GM12878 (cell line): ENCODE measurements at regions not wholly inside any gene's neighbourhood (a gene's known extent, or its start where the extent isn't known, plus 50 kb on each side); places are given as distances from the start of the nearest gene placed in this dataset.

Experiments
- ATAC-seq: fragments of 200-7000 bp; cut with Tn5 transposase; 3 replicates; pipeline ENCODE4 v1.9.1; 2020; ENCODE audit warnings: mild to moderate bottlenecking, moderate library complexity
- BruUV-seq: library from RNA; stranded (reverse); fragments of 400-500 nt; replicated peaks from 2 replicates; lab custom pipeline; 2021; lab: Mats Ljungman, UMichigan
- CTCF ChIA-PET: fragments of 300-600 bp; sonication (Branson Sonifier 250); formaldehyde crosslinking; extraction: SDS; loops from one replicate; lab custom pipeline; 2021; ENCODE audit warnings: inconsistent platforms; lab: Yijun Ruan, JAX
- POLR2A ChIA-PET: fragments of 350-600 bp; formaldehyde crosslinking; extraction: SDS; loops from one replicate; lab custom pipeline; 2021; ENCODE audit warnings: inconsistent platforms; lab: Charles Lee
- RAD21 ChIA-PET: fragments of 300-600 bp; sonication (Branson Sonifier 250); formaldehyde crosslinking; loops from one replicate; lab custom pipeline; 2023; ENCODE audit warnings: antibody characterized with exemption; ENCODE audit not compliant: unreplicated experiment; lab: Charles Lee
- SMC1A ChIA-PET: fragments of 300-600 bp; sonication (Branson Sonifier 250); formaldehyde crosslinking; loops from one replicate; lab custom pipeline; 2023; ENCODE audit not compliant: unreplicated experiment, uncharacterized antibody; lab: Charles Lee
- DNase-seq: peaks from one replicate; pipeline ENCODE4 v3.0.0-alpha.2; 2011; ENCODE audit warnings: low read depth, low spot score
- FAIRE-seq: peaks from 3 replicates; lab custom pipeline; 2011; peaks lifted over from hg19 to GRCh38; lab: Jason Lieb, UNC
- H2AFZ ChIP-seq: 2 replicates; pipeline ENCODE4 v1.6.0; 2011; ENCODE audit warnings: low read depth, low read length, control low read depth; ENCODE audit not compliant: control insufficient read depth
- H3K27ac ChIP-seq: 2 replicates; pipeline ENCODE4 v1.5.1; 2011; ENCODE audit warnings: control low read depth; ENCODE audit not compliant: control insufficient read depth, insufficient read depth
- H3K27me3 ChIP-seq, 2 experiments: replicated peaks in 1 of 2; 2 replicates each; pipeline versions ENCODE4 v1.6.0 to v1.6.1; 2011; ENCODE audit warnings: low read length in 1 of 2; ENCODE audit not compliant: control insufficient read depth in 2 of 2, insufficient read depth in 2 of 2
- H3K36me3 ChIP-seq, 2 experiments: 2 replicates each; pipeline ENCODE4 v1.5.1; 2011; ENCODE audit warnings: low read length in 1 of 2; ENCODE audit not compliant: control insufficient read depth in 2 of 2, insufficient read depth in 2 of 2
- H3K4me1 ChIP-seq: 2 replicates; pipeline ENCODE4 v1.6.1; 2011; ENCODE audit warnings: mild to moderate bottlenecking, low read length, moderate library complexity, mixed read lengths; ENCODE audit not compliant: control insufficient read depth, insufficient read depth
- H3K4me2 ChIP-seq: 2 replicates; pipeline ENCODE4 v1.6.0; 2011; ENCODE audit warnings: control low read depth; ENCODE audit not compliant: control insufficient read depth, insufficient read depth
- H3K4me3 ChIP-seq: fragments of 200-600 bp; sonication (generic); 2 replicates; pipeline ENCODE4 v1.5.1; 2016
- H3K79me2 ChIP-seq: 2 replicates; pipeline ENCODE4 v1.6.0; 2011; ENCODE audit warnings: low read length; ENCODE audit not compliant: control insufficient read depth, insufficient read depth
- H3K9ac ChIP-seq: 2 replicates; pipeline ENCODE4 v1.8.0; 2011; ENCODE audit warnings: low read length, control low read depth, mixed read lengths; ENCODE audit not compliant: control insufficient read depth, insufficient read depth
- H3K9me3 ChIP-seq: replicated peaks from 3 replicates; pipeline ENCODE4 v1.5.1; 2011; ENCODE audit warnings: mild to moderate bottlenecking, low read length; ENCODE audit not compliant: control insufficient read depth, insufficient read depth
- H4K20me1 ChIP-seq: 2 replicates; pipeline ENCODE4 v1.6.0; 2011; ENCODE audit not compliant: control insufficient read depth, insufficient read depth
- CTCF ChIP-seq, 3 experiments: IDR thresholded peaks in 2 of 3; conservative IDR thresholded peaks in 1 of 3; 2 replicates each; pipeline ENCODE4 v1.5.1; 2011; ENCODE audit warnings: low read depth in 3 of 3, low read length in 3 of 3, mild to moderate bottlenecking in 3 of 3, control low read depth in 2 of 3, moderate library complexity in 2 of 3, inconsistent platforms in 1 of 3, mixed read lengths in 1 of 3; ENCODE audit not compliant: control insufficient read depth in 2 of 3, insufficient read depth in 1 of 3; ENCODE audit errors: extremely low read depth in 1 of 3
- E2F4 ChIP-seq: IDR thresholded peaks from 2 replicates; pipeline ENCODE4 v1.6.1; 2012; ENCODE audit warnings: low read depth, low read length, improper control_type of control experiment
- HDGF ChIP-seq: fragments of 450-650 bp; IDR thresholded peaks from 2 replicates; pipeline ENCODE4 v1.6.1; 2016; ENCODE audit warnings: antibody characterized with exemption
- IRF5 ChIP-seq: fragments of 450-650 bp; IDR thresholded peaks from 2 replicates; pipeline ENCODE4 v1.6.1; 2017; ENCODE audit warnings: borderline replicate concordance
- MXI1 ChIP-seq: fragments of 150-350 bp; IDR thresholded peaks from 2 replicates; pipeline ENCODE4 v1.6.1; 2011; ENCODE audit warnings: low read depth, mild to moderate bottlenecking, inconsistent platforms, low read length, improper control_type of control experiment
- SMC3 ChIP-seq: IDR thresholded peaks from 2 replicates; pipeline ENCODE4 v1.6.1; 2011; ENCODE audit warnings: low read length, improper control_type of control experiment, borderline replicate concordance
- WGBS: methylation state at CpG from one replicate; pipeline ENCODE4 v1.1.6; 2016; ENCODE audit warnings: low lambda C conversion rate; ENCODE audit not compliant: insufficient replicate concordance, insufficient coverage; ENCODE audit errors: missing lambda C conversion rate; 5-methylcytosine and 5-hydroxymethylcytosine counted together
- in situ Hi-C: fragments of 300-500 bp; cut with MboI; formaldehyde crosslinking; loops from 9 replicates; pipeline ENCODE4 v1.14.3; 2018; ENCODE audit warnings: mixed read lengths
- intact Hi-C: fragments of 100-400 bp; cut with micrococcal nuclease; formaldehyde crosslinking; loops from one replicate; pipeline ENCODE4 v1.14.2; 2022; ENCODE audit not compliant: unreplicated experiment

GRCh38 chr18:10193444-10193843, 261.0 kb upstream of the APCDD1 start:
- in situ Hi-C loops, result no loop called here
- CTCF ChIA-PET, result no interaction called here

More at GRCh38 chr18:10193444-10193843, 261.0 kb upstream of the APCDD1 start:
- Histone ChIP-seq H3K4me2 (no peak overlapping the region), H2AFZ (no peak overlapping the region), H3K27ac (no peak overlapping the region), H3K36me3 (no peaks in the 10 kb centered on the region), H3K4me1 (no peaks in the 10 kb centered on the region), H3K9ac (no peak overlapping the region), H3K27me3 (no peaks in the 10 kb centered on the region), H3K9me3 (no peaks in the 10 kb centered on the region; the same call in 2 of the 3 replicates), H3K79me2 (no peaks in the 10 kb centered on the region), H3K4me3 (no peak overlapping the region), H4K20me1 (no peaks in the 10 kb centered on the region)
- TF ChIP-seq E2F4 (no peak), HDGF (no peak), CTCF (IDR thresholded peaks at IDR 0.05 in 2 of 3, conservative IDR thresholded peaks at IDR 0.05 in 1 of 3; ENCODE audit: control insufficient read depth in 2 of 3, extremely low read depth in 1 of 3, insufficient read depth in 1 of 3, low read depth in 3 of 3, low read length in 3 of 3) (no peak), MXI1 (no peak), SMC3 (no peak), IRF5 (no peak)
- ChIA-PET SMC1A (no interaction called here), RAD21 (no interaction called here), POLR2A (interaction anchor here (0.6 kb wide), 1 partner anchor 1483 kb away, joined by 3 read pairs; no protein-coding TSS in a partner anchor)
- BruUV-seq, result no TSS peak
- DNase-seq (no peak), ATAC-seq (no peak), FAIRE-seq (no peak)
- 46% methylated on average over 3 of the region's 3 CpGs for WGBS
- intact Hi-C loops, result no loop called here
